GM12865 (cell line): ENCODE measurements at regions not wholly inside any gene's neighbourhood (a gene's known extent, or its start where the extent isn't known, plus 50 kb on each side); places are given as distances from the start of the nearest gene placed in this dataset.

Source experiments
- DNase-seq: peaks from one replicate; pipeline ENCODE4 v3.0.0; 2010; ENCODE audit warnings: low read depth
- H3K4me3 ChIP-seq: 2 replicates; pipeline ENCODE4 v1.5.1; 2011; ENCODE audit warnings: mild to moderate bottlenecking, low read depth, low read length, control low read depth
- TF ChIP-seq, protein P1 (sequence below): IDR thresholded peaks from 2 replicates; pipeline ENCODE4 v1.5.1; 2011; ENCODE audit warnings: low read length, control low read depth, low read depth, inconsistent platforms; ENCODE audit not compliant: insufficient read depth; ENCODE audit errors: missing control alignments

DNA sequence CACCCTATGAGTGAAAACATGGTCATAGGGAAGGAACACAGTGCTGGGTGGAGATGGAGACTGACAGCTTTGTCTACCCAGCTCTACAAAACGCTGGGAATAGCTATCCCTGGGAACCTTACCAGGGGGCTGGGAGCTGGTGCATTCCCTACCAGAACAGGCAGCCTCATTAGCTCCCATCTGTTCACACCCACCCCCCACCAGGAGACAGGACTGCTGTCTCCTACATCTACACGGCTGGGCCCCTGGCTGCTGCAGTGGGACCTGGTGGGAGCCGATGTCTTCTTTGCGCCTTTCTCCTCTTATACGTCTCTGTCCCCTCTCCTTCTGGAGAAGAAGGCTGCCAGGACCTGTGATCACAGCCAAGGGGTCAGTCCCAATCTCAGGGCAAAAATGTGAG is 90.8 kb downstream of the UQCRFS1 start:
- H3K4me3 ChIP-seq: no peak overlapping the region
- no peak for DNase-seq
- TF ChIP-seq, protein P1, sequence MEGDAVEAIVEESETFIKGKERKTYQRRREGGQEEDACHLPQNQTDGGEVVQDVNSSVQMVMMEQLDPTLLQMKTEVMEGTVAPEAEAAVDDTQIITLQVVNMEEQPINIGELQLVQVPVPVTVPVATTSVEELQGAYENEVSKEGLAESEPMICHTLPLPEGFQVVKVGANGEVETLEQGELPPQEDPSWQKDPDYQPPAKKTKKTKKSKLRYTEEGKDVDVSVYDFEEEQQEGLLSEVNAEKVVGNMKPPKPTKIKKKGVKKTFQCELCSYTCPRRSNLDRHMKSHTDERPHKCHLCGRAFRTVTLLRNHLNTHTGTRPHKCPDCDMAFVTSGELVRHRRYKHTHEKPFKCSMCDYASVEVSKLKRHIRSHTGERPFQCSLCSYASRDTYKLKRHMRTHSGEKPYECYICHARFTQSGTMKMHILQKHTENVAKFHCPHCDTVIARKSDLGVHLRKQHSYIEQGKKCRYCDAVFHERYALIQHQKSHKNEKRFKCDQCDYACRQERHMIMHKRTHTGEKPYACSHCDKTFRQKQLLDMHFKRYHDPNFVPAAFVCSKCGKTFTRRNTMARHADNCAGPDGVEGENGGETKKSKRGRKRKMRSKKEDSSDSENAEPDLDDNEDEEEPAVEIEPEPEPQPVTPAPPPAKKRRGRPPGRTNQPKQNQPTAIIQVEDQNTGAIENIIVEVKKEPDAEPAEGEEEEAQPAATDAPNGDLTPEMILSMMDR: no peak

DNA sequence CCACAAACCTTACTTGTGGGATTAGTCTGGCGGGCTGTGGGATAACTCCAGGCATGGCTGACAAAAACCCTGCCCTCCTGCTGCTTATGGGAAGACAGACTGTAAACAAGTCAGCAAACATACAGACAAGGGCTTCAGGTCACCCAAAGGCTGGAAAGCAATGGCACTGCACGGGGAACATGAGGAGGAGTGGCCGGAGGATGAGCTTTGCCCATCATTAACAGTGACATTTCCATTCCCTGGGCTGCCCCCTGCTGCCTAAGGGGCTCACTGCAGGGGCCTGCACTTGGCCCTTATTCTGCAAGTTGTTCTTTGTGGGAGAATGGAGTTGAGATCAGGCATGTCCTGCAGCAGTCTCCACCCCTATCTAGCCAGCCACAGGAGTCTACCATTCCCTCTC is 91.3 kb downstream of the UQCRFS1 start:
- H3K4me3 ChIP-seq: no peak overlapping the region
- TF ChIP-seq, protein P1: peak; percentile 50
- DNase-seq: peak; percentile 8

DNA sequence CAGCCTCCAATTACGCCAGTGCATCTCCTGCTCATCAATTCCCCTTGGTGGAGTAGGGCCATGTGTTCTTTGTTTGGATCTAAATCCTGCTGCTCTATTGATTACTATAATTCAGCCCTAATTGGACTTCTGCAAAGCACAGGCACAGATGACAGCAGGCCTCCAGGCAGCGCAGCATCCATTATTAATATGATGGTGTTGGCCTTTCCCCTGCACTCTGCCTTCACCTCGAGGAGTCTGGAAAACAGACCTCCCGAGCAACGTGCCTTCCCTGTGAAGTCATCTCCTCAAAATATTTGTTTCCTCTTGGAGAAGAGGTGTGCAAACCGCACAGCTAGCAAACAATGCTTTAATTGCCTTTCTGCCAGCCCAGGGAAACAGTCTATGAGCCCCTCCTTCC is 92.5 kb downstream of the UQCRFS1 start:
- DNase-seq: no peak
- H3K4me3 ChIP-seq: no peak overlapping the region

DNA sequence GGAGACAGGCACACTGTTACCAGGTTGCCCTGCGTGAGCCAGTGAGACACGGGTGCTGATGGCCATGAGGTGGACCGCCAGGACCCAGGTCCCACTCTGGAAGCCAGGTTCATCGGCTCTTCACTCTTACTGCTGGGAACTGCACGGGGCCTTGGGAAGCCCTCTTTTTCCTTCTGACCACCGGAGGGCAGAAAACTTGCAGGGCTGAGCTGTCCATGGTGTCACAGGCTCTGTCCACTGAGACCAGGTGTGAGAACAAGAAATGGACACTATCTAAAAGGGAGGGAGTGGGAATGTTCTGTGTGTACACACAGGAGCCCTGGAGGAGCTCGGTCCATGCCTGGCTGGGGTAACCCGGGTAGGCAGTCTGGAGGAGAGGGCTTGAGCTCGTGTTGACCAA is 93.4 kb downstream of the UQCRFS1 start:
- H3K4me3 ChIP-seq: no peak overlapping the region
- TF ChIP-seq, protein P1: no peak
- DNase-seq: no peak

More for the DNA sequence above, 92.5 kb downstream of the UQCRFS1 start:
- TF ChIP-seq, protein P1: no peak

DNA sequence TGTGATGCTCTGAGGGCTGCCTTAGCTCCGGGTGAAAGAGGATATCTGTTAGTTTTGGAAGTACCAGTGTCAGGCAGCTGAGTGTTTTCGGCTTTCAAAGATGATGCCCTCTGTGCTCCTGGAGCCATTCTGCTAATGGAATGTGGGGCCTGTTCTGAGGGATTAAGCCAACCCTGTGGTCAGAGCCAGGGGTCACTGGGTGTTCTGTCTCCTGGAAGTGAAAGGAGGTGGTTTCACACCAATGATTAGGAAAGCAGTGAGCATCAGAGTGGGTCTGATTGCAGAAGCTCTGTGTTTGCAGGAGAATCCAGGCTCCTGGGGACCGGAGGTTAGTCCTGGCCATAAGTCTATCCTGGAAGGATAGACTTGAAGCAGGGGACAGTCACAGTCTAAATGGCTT is 94.6 kb downstream of the UQCRFS1 start:
- no peak for DNase-seq
- TF ChIP-seq, protein P1: no peak

DNA sequence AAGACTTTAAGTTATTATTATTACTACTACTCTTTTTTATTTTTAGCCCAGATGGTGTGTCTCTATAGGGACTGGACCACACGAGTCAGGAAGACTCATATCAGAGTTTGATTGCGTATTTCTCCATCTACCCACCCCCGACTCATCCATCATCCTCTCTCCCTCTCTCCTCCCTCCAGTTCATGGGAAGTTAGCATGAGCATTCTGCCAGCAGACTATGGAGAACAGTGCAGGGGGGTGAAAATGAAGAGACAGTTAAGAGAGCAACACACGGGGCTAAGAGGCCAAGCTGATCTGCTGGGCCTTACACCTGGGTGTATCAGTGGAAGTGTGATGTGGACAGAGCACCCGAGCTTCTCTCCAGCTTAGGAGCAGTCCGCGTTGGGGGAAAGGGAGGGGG is 95.0 kb downstream of the UQCRFS1 start:
- TF ChIP-seq, protein P1: no peak
- no peak overlapping the region for H3K4me3 ChIP-seq
- DNase-seq: no peak

More for the DNA sequence above, 94.6 kb downstream of the UQCRFS1 start:
- no peak overlapping the region for H3K4me3 ChIP-seq

DNA sequence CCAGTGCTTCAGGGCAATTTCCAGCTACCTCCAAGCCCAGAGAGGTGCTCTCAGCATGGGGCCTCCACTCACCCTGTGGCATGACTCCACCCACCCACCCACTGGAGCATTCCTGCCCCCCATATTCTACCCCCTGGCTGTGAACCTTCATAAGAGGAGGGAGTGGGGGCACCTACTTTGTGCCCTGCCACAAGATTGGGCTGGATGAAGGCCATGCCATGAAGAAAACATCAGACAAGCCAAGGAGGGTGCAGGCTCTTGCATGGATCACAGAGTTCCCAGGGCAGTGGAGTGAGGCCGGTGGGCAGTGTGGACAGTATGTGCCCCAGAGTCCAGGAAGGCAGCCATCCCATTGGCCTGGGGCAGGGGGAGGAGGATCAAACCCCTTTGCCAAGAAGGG is 97.8 kb downstream of the UQCRFS1 start:
- no peak for DNase-seq
- TF ChIP-seq, protein P1: no peak
- no peak overlapping the region for H3K4me3 ChIP-seq
